HCEC 1CT (cell line): ENCODE measurements at regions not wholly inside any gene's neighbourhood (a gene's known extent, or its start where the extent isn't known, plus 50 kb on each side); places are given as distances from the start of the nearest gene placed in this dataset.
"Not testable (repeated sequence)": the region's sequence is repeated elsewhere in the genome, so short reads cannot be mapped to it uniquely, and the experiment has no call there.

Experiments used
- DNase-seq: peaks from one replicate; pipeline ENCODE4 v3.0.0-alpha.2; 2017

GRCh38 chr5:152529440-152529839 is 124.4 kb upstream of the NMUR2 start:
- DNase-seq = no peak

- DNase-seq = peak; percentile 48
These were observed 127.6 kb upstream of the NMUR2 start for GRCh38 chr5:152532714-152533113.

GRCh38 chr5:152534641-152535040 is 129.6 kb upstream of the NMUR2 start:
- no peak for DNase-seq

GRCh38 chr5:152542741-152543140 is 137.7 kb upstream of the NMUR2 start:
- DNase-seq = peak; percentile 31

- DNase-seq = peak; percentile 43
These were observed 141.4 kb upstream of the NMUR2 start for GRCh38 chr5:152546493-152546892.

- no peak for DNase-seq
These were observed 142.1 kb upstream of the NMUR2 start for GRCh38 chr5:152547202-152547601.

- DNase-seq = no peak
These were observed 144.6 kb upstream of the NMUR2 start for GRCh38 chr5:152549709-152550108.

GRCh38 chr5:152551061-152551460 is 146.0 kb upstream of the NMUR2 start:
- DNase-seq = no peak

- no peak for DNase-seq
These were observed 151.7 kb upstream of the NMUR2 start for GRCh38 chr5:152556784-152557183.

- DNase-seq = peak; percentile 51
These were observed 155.5 kb upstream of the NMUR2 start for GRCh38 chr5:152560512-152561137.

GRCh38 chr5:152568016-152568415 is 162.9 kb upstream of the NMUR2 start:
- DNase-seq = no peak

- DNase-seq = no peak
These were observed 167.7 kb upstream of the NMUR2 start for GRCh38 chr5:152572812-152573211.

GRCh38 chr5:152584103-152584502 is 179.0 kb upstream of the NMUR2 start:
- no peak for DNase-seq

GRCh38 chr5:152592416-152592815 is 187.3 kb upstream of the NMUR2 start:
- DNase-seq = no peak

GRCh38 chr5:152593388-152593787 is 188.3 kb upstream of the NMUR2 start:
- DNase-seq = peak; percentile 32

GRCh38 chr5:152595405-152595804 is 190.3 kb upstream of the NMUR2 start:
- DNase-seq = no peak

- DNase-seq = no peak
These were observed 194.0 kb upstream of the NMUR2 start for GRCh38 chr5:152599096-152599495.

- DNase-seq = no peak
These were observed 197.0 kb upstream of the NMUR2 start for GRCh38 chr5:152601806-152602732.

GRCh38 chr5:152606050-152606449 is 201.0 kb upstream of the NMUR2 start:
- not testable (repeated sequence) for DNase-seq

GRCh38 chr5:152606776-152607364 is 201.8 kb upstream of the NMUR2 start:
- no peak for DNase-seq

GRCh38 chr5:152607401-152608160 is 202.5 kb upstream of the NMUR2 start:
- DNase-seq = no peak

GRCh38 chr5:152608458-152608857 is 203.4 kb upstream of the NMUR2 start:
- DNase-seq = no peak

GRCh38 chr5:152619756-152620155 is 214.7 kb upstream of the NMUR2 start:
- no peak for DNase-seq
